ENCODE measurements at regions not wholly inside any gene's neighbourhood (a gene's known extent, or its start where the extent isn't known, plus 50 kb on each side); places are given as distances from the start of the nearest gene placed in this dataset.
"Not testable (repeated sequence)": the region's sequence is repeated elsewhere in the genome, so short reads cannot be mapped to it uniquely, and the experiment has no call there.

DNA sequence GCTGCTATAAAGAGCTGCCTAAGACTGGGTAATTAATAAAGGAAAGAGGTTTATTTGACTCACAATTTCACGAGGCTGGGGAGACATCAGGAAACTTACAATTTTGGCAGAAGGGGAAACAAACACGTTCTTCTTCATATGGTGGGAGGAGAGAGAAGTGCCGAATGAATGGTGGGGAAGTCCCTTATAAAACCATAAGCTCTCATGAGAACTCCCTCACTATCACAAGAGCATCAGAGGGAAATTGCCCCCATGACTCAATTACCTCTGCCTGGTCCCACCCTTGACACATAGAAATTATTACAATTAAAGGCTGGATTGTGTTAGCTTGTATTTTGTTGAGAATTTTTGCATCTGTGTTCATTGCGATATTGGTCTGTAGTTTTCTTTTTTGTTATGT is 460.5 kb upstream of the RAB6C start:
- DNase-seq (ENCODE audit: low read depth in 2 of 2): no peak

- DNase-seq (ENCODE audit: low read depth in 2 of 2): not testable (repeated sequence)
Measured at GRCh38 chr2:129532158-129532557, 447.3 kb upstream of the RAB6C start.

DNA sequence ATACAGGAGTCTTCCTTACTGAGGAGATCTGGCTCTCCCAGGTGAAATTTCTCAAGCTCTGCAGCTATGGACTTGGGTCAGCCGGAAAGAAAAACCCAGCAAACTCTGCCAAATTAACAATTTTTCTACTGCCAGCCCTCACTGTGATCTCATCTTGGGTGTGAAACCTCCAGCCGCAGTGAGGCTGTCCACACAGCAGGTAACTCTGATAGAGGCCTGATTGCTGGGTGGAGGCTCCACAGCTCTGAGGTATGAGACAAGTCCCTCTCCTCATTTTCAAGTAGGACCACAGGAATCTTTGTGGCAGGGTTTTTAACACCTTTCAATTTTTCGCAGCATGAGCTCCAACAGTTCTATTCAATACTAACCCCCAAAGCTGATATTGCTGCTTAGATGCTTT is 430.6 kb upstream of the RAB6C start:
- no peak for DNase-seq (ENCODE audit: low read depth in 2 of 2)

DNA sequence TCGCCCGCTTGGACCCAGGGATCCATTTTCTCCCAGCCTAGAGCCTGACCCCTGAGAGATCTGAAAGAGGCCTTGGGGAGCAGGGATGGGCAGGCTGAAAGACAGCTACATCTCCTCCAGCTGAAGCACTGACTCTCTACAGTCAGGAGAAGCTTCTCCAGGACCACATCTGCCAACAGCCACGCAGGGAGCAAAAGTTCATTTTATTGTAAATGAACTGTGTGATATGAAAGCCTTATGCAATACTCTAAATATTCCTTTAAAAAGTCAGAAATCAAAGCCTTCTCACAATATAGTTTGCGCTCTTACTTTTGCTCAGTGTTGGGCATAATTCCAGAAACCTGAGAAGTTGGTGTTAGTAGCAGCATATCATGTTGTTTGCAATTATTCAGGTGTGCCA is 428.9 kb upstream of the RAB6C start:
- DNase-seq (ENCODE audit: low read depth in 2 of 2): no peak

DNA sequence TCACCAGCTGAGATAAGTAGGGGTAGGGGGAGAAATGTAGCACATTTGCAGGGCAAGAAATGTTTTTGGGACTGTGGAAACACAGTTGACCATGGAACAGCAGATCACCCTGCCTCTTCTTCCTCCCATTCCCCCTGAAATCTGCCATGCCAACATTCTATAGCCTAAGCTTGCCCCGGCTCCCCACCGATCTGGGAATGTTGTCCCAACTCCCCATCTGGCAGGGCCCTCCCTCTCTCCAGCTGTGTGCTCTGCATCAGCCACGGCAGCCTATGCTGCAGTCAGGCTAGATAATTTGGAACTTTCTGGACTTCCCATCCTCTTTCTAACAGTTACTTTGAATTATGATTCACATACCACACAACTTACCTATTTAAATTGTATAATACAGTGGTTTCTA is 425.1 kb upstream of the RAB6C start:
- DNase-seq (ENCODE audit: low read depth in 2 of 2): no peak

DNA sequence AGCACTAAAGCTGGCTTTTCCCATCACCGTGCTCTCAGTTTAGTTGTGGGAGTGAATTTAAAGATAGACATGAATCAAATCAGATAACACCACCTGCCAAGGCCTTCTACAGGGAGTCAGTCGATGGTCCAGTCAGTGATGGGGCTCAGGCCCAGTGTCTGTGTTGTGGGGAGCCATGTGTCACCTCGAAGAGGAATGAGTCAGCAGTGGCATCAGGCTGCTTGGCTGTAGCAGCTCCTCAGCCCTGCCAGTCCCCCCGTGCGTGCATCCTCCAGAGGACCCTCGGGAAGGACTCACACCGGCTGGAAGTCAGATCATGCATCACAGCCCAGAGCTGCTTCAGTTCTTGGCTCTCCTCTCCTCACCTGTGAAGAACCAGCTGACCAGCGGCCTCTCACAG is 420.4 kb upstream of the RAB6C start:
- DNase-seq (ENCODE audit: low read depth in 2 of 2): no peak

DNA sequence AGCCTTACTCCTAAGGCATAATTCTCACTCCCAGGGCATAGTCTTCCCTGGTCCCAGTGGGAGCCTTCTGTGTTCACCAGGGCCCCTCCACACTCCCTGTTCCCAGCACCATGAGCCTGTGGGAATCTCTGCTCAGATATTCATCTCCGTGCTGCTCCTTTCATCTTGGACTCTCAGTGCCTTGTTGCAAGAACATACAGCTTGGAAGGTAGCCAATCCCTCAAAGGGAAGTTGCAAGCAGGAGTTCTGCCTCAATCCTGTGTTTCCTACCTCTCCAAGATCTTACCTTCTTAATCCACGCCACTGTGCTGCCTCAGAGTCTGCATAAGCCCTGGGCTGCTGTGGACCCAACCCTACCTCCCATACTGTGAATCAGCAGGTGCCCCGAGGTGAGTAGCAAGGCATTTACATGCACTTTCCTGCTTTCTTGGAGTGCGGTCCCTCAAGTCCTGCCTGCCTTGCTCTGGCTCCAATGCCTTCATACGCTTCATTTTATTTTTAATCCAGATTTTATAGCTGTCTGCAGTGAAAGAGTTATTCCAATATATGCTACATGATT is 413.8 kb upstream of the RAB6C start:
- DNase-seq (ENCODE audit: low read depth in 2 of 2): no peak

DNA sequence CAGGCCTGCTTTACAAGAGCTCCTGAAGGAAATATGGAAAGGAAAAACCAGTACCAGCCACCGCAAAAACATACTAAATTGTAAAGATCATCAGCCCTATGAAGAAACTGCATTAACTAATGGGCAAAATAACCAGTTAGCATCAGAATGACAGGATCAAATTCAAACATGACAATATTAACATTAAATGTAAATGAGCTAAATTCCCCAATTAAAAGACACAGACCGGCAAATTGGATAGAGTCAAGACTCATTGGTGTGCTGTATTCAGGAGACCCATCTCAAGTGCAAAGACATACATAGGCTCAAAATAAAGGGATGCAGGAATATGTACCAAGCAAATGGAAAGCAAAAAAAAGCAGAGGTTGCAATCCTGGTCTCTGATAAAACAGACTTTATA is 408.7 kb upstream of the RAB6C start:
- DNase-seq (ENCODE audit: low read depth in 2 of 2): not testable (repeated sequence)

DNA sequence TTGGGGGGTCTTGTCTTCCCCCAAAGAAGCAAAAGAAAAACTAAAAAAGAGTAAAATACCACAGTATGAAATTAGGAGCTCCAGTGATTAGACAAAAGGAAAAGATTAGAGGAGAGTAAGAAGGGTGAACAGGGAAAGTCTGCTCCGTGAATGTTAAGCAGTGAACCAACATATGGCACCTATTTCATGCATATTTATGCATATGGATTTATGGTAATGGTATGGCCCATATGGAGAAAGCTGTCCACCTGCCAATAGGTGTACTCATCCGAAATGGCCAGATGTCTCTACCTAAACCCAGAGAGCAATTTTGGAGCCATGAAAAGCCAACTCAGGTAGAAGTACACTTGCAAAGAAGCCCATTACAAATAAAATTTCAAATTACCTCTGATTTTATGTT is 404.0 kb upstream of the RAB6C start:
- DNase-seq (ENCODE audit: low read depth in 2 of 2): no peak

DNA sequence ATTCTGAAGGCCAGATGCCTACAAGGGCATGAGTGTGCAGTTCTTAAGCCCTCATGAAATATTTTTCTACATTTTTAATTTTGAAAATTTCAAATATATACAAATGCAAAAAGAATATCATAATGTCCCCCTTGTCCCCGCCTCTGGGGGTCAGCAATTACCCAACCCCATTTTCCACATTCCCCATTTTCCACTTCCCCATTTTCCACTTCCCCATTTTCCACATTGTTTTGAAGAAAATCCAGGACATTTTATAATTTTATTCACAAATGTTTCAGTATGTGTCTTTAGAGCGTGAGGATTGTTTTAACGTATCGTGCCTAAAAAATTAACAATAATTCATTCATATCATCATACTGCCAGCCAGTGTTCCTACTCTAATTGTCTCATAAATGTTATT is 403.6 kb upstream of the RAB6C start:
- DNase-seq (ENCODE audit: low read depth in 2 of 2): no peak

GRCh38 chr2:129580001-129580400 is 399.5 kb upstream of the RAB6C start:
- DNase-seq (ENCODE audit: low read depth in 2 of 2): no peak

DNA sequence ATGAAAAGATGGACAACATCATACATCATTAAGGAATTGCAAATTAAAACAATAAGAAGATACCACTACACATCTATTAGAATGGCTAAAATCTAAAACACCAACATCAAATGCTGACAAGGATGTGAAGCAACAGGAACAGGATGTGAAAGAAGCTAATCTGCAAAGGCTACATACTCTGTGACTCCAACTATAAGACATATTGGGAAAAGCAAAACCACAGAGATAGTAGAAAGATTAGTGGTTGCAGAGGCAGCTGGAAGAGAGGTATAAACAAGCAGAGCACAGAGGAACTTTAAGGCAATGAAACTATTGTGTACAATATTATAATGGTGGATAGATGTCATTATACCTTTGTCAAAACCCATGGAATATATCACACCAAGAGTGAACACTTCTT is 393.7 kb upstream of the RAB6C start:
- DNase-seq (ENCODE audit: low read depth in 2 of 2): no peak

DNA sequence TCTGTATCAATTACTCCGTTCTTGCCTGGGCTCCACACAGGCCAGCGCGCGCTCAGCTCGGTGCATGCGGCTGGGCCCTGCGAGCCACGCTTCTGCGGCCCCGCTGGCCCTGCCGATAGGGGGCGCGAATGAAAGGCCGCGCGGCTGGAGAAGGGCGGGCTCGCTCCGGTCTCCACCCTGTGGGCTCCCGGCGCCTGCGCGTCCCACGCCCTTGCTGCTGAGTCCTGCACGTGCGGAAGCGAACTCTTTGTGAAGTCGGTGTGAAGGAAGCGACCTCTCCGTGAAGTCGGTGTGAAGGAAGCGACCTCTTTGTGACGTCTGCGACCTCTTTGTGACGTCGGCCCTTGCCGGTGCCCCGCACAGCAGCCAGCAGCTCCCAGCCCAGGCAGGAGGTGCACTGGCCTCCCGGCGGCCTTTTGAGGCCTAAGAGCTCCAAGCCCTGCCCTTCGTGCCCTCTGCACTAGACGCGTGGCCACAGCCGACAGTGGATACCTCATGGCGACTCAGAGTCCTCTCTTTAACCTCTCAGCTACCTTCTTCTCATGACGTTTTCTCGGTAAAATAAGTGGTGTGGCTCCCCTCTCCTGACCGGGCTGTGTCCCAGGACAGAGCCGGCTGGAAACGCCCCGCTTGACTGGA is 391.9 kb upstream of the RAB6C start:
- DNase-seq (ENCODE audit: low read depth in 2 of 2): no peak

DNA sequence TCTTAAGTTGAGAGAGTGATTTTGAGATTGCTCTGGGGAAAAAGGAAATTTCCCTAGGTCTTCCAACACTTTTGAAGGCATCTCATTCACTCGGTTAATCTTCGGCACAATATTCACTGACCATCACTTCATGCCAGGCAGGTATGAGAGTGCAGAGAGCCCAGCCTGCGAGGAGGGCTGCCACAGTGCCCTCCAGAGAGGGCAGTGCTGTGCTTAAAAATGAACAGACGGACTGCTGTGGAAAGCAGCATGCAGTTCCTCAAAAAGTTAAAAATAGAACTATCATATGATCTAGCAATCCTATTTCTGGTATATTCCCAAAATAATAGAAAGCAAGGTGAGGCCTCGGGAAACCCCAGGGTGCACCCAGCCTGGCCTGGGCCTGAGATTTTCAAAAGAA is 374.9 kb upstream of the RAB6C start:
- DNase-seq (ENCODE audit: low read depth in 2 of 2): no peak

- DNase-seq (ENCODE audit: low read depth in 2 of 2): no peak
Measured at GRCh38 chr2:129605646-129606045, 373.8 kb upstream of the RAB6C start.

DNA sequence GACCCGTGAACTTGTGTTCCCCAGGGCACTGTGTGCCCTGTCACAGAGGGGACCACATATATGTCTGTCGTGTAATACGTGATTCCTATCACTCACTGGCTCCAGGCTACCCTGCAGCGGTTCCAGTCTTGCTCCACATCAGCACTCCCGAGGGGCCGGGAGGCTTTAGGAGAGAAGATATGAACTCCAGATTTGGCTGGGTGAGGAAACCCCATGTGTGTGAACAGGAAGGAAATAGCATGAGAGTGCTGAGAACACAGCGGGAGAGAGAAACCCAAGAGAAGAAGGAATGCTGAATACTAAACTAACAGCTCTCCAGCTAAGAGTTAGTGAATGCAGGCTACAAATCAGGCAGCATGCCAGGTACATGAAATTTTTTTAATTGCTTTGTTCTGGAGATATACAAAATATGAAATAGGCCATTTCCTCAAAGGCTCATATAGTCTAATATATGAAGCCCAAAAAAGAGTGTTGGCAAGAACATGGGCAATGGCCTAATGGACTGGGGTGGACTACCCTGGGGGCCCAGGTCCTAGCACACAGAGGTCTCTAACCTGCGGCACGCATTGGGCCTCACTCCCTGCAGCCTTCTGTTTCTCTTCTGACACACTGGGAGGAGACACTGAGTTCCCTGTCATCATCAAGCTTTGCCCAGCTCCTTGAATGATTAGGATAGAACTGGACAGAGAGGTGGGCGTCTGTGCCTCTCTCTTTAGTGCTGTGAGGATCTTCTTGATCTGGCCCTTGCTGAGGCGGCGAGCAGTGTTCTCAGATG is 372.8 kb upstream of the RAB6C start:
- no peak for DNase-seq (ENCODE audit: low read depth in 2 of 2)

DNA sequence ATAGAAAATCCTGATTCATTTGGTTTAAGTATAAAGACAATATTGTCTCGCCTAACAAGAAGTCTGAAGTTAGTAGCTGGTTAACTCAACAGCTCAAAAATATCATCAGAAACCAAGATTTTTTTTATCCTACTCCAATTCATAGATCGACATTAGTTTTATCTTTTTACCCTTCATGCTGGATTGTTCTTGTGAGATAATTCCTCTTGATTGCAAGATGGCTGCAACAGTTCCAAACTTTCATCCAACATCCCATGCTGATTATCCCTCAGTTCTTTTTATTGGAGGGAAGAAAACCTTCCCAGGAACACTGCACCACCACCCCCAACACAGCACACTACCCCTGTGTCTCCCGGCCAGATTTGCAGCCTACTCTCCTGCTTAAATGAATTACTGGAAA is 370.2 kb upstream of the RAB6C start:
- no peak for DNase-seq (ENCODE audit: low read depth in 2 of 2)

DNA sequence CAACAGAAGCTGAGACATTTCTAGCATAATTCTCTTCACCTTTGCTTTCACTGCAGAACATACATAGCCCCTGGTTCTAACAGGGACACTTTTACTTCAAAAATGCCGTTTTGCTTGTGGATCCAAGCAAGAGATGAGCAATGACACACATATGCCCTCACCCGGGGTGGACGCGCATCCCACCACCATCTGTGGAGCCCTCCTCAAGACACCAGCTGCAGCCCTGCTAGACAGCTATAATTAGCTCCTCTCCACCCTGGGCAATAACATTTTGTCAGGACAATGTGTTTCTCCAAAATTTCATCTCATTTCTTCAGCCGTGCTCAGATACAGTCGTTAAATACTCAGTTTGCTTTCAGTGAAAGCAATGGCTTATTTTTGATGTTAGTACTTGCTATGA is 368.7 kb upstream of the RAB6C start:
- DNase-seq (ENCODE audit: low read depth in 2 of 2): no peak

GRCh38 chr2:129611471-129611870 is 368.0 kb upstream of the RAB6C start:
- no peak for DNase-seq (ENCODE audit: low read depth in 2 of 2)

DNA sequence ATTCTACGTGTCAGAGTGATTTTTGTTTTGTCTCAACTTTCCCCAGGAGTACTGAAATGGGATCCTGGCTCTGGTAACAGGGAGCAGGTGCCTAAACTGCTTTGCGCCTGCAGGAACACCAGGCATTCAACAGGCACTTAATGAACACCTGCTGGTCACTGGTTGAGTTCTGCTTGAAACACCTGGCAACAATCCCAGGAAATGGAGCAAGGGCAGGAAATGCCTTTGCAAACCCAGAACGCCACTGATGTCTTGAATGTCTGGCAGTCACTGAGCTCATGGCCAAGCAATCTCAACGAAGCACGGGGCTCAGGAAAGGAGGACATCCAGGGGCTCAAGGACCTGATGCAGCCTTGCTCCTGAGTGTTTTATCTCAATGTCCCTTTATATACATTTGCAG is 360.0 kb upstream of the RAB6C start:
- DNase-seq (ENCODE audit: low read depth in 2 of 2): no peak

- no peak for DNase-seq (ENCODE audit: low read depth in 2 of 2)
Measured at GRCh38 chr2:129620411-129620810, 359.1 kb upstream of the RAB6C start.

GRCh38 chr2:129623783-129624182 is 355.7 kb upstream of the RAB6C start:
- no peak for DNase-seq (ENCODE audit: low read depth in 2 of 2)

- no peak for DNase-seq (ENCODE audit: low read depth in 2 of 2)
Measured at GRCh38 chr2:129627437-129627836, 352.0 kb upstream of the RAB6C start.
